ENCODE measurements at regions not wholly inside any gene's neighbourhood (a gene's known extent, or its start where the extent isn't known, plus 50 kb on each side); places are given as distances from the start of the nearest gene placed in this dataset.

DNA sequence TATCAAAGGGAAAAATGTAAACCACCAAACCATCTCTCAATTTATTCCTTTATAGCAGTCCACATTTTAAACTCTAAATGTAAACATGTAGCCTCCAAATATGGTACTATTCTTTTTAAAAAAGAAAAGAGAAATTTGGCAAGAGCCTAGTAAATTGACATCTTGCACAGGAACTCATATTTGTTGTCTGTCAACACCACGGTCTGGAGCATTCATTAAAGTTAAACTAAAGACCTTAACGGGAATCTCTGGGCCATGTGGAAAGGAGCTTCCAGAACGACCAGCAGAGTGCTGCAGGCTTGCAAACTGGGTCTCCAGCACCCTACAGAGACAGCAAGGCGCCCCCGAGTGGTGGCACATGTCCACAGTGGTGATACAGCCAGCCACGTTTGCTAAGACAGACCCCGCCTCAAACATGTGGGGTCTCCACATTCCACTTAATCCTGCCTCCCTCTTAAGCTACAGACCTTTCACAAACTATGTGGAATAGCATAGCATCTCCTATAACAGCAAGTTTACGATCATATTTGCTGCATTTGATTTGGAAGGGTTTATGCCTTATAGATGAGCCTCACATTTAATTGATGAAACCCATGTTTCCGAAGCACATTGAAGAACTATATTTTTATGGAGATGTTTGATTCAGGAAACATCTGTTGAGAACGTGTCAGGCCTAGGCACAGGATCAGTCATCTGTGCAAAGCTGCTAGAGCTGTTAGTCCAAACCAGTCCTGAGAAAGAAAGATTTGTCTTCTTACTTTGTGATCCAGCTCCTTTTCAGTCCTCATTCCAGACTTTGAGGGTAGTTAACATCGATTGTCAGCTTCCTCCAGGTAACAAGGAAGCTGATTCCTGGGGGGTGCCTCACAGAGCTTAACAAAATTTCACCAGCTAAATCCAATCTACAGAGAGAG, 96.4 kb upstream of the BACE2 start:
- no peak for TF ChIP-seq EZH2 (IDR thresholded peaks at IDR 0.05; ENCODE audit: low read length, unreplicated experiment)
- no peak for TF ChIP-seq EZH2phosphoT487 (IDR thresholded peaks at IDR 0.05; ENCODE audit: borderline replicate concordance, low read length)
- TF ChIP-seq CTCF (conservative IDR thresholded peaks at IDR 0.05; ENCODE audit: low read depth, low read length) = peak; percentile 50
- CTCF ChIA-PET = no interaction called here
- H3K27me3 ChIP-seq (ENCODE audit: low read length) = peaks cover 44% of the 10 kb centered on the region

DNA sequence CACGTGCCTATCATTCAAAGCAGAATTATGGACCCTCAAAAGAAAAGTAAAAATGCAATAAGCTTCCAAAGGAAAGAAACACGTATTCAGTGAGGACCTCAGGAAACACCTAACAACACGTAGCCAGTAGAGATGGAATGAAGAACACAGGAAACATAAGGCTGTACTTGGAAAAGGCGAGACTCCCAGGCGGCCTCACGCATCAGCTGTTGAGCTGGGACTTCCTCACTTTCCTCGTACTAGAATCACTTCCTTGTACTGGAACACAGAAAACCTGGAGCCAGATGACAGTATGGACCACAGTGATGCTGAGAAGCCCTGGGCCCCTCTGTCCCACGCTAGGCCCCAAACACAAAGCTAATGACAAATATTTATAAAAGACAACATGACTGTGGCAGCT, 94.4 kb upstream of the BACE2 start:
- Histone ChIP-seq H3K4me3 (ENCODE audit: low read length) (no peak overlapping the region), H3K79me2 (ENCODE audit: low read length) (no peaks in the 10 kb centered on the region), H3K9me2 (replicated peaks; ENCODE audit: low read length) (no peaks in the 10 kb centered on the region), H3K4me2 (ENCODE audit: low read length) (no peak overlapping the region), H4K20me1 (ENCODE audit: low read length) (no peaks in the 10 kb centered on the region), H3K27me3 (ENCODE audit: low read length) (peaks cover 36% of the 10 kb centered on the region; the same call in 1 of the 2 replicates), H3K36me3 (ENCODE audit: low read depth, low read length) (no peaks in the 10 kb centered on the region), H3K9me3 (ENCODE audit: low read length) (no peaks in the 10 kb centered on the region), H2AFZ (ENCODE audit: low read length) (no peak overlapping the region), H3K27ac (ENCODE audit: low read length) (no peak overlapping the region), H3K9ac (ENCODE audit: low read length) (no peak overlapping the region), H3K4me1 (ENCODE audit: insufficient read depth, low read length) (no peaks in the 10 kb centered on the region), H3F3A (ENCODE audit: low read length, unreplicated experiment) (no peaks in the 10 kb centered on the region)
- POLR2A ChIA-PET (ENCODE audit: unreplicated experiment) = no interaction called here
- intact Hi-C loops (cut with micrococcal nuclease) = no loop called here
- BruUV-seq (replicated peaks) = no TSS peak
- DNase-seq (no peak), ATAC-seq (no peak)
- TF ChIP-seq CTCF (conservative IDR thresholded peaks at IDR 0.05; ENCODE audit: low read depth, low read length) (no peak), EZH2phosphoT487 (IDR thresholded peaks at IDR 0.05; ENCODE audit: borderline replicate concordance, low read length) (no peak), EZH2 (IDR thresholded peaks at IDR 0.05; ENCODE audit: low read length, unreplicated experiment) (no peak)
- CTCF ChIA-PET = no interaction called here

More for the DNA sequence above, 96.4 kb upstream of the BACE2 start:
- Histone ChIP-seq H3K9ac (ENCODE audit: low read length) (no peak overlapping the region), H3K9me3 (ENCODE audit: low read length) (no peaks in the 10 kb centered on the region), H3K79me2 (ENCODE audit: low read length) (no peaks in the 10 kb centered on the region), H3K4me1 (ENCODE audit: insufficient read depth, low read length) (no peaks in the 10 kb centered on the region), H3K36me3 (ENCODE audit: low read depth, low read length) (no peaks in the 10 kb centered on the region), H4K20me1 (ENCODE audit: low read length) (no peaks in the 10 kb centered on the region), H3K4me3 (ENCODE audit: low read length) (no peak overlapping the region), H3K9me2 (replicated peaks; ENCODE audit: low read length) (no peaks in the 10 kb centered on the region), H3K4me2 (ENCODE audit: low read length) (no peak overlapping the region), H3K27ac (ENCODE audit: low read length) (no peak overlapping the region), H3F3A (ENCODE audit: low read length, unreplicated experiment) (no peaks in the 10 kb centered on the region), H2AFZ (ENCODE audit: low read length) (no peak overlapping the region)
- ATAC-seq = no peak
- DNase-seq = peak; percentile 5
- POLR2A ChIA-PET (ENCODE audit: unreplicated experiment) = no interaction called here
- intact Hi-C loops (cut with micrococcal nuclease) = no loop called here
- BruUV-seq (replicated peaks) = no TSS peak

Data from PC-3 (cell line).